ENCODE measurements at regions not wholly inside any gene's neighbourhood (a gene's known extent, or its start where the extent isn't known, plus 50 kb on each side); places are given as distances from the start of the nearest gene placed in this dataset.

GRCh38 chr11:113634940-113635575 lies 71.0 kb downstream of the TMPRSS5 start:
- DNase-seq (ENCODE audit: extremely low read depth, low read depth) = no peak

GRCh38 chr11:113632981-113633380 lies 73.1 kb downstream of the TMPRSS5 start:
- no peak for DNase-seq (ENCODE audit: extremely low read depth, low read depth)

- no peak for DNase-seq (ENCODE audit: extremely low read depth, low read depth)
Observed at GRCh38 chr11:113629562-113629961, 76.5 kb downstream of the TMPRSS5 start.

GRCh38 chr11:113628912-113629311 lies 77.2 kb downstream of the TMPRSS5 start:
- DNase-seq (ENCODE audit: extremely low read depth, low read depth) = no peak

- no peak for DNase-seq (ENCODE audit: extremely low read depth, low read depth)
Observed at GRCh38 chr11:113627946-113628345, 78.2 kb downstream of the TMPRSS5 start.

- DNase-seq (ENCODE audit: extremely low read depth, low read depth) = no peak
Observed at GRCh38 chr11:113627297-113627696, 78.8 kb downstream of the TMPRSS5 start.

GRCh38 chr11:113626736-113627135 lies 79.4 kb downstream of the TMPRSS5 start:
- no peak for DNase-seq (ENCODE audit: extremely low read depth, low read depth)

- no peak for DNase-seq (ENCODE audit: extremely low read depth, low read depth)
Observed at GRCh38 chr11:113623114-113623513, 83.0 kb downstream of the TMPRSS5 start.

- no peak for DNase-seq (ENCODE audit: extremely low read depth, low read depth)
Observed at GRCh38 chr11:113618360-113618759, 87.7 kb downstream of the TMPRSS5 start.

- no peak for DNase-seq (ENCODE audit: extremely low read depth, low read depth)
Observed at GRCh38 chr11:113615773-113616172, 90.3 kb downstream of the TMPRSS5 start.

GRCh38 chr11:113615098-113615497 lies 91.0 kb downstream of the TMPRSS5 start:
- DNase-seq (ENCODE audit: extremely low read depth, low read depth) = no peak

GRCh38 chr11:113614097-113614496 lies 92.0 kb downstream of the TMPRSS5 start:
- no peak for DNase-seq (ENCODE audit: extremely low read depth, low read depth)

- no peak for DNase-seq (ENCODE audit: extremely low read depth, low read depth)
Observed at GRCh38 chr11:113613619-113614018, 92.5 kb downstream of the TMPRSS5 start.

- no peak for DNase-seq (ENCODE audit: extremely low read depth, low read depth)
Observed at GRCh38 chr11:113604186-113604585, 101.9 kb downstream of the TMPRSS5 start.

- DNase-seq (ENCODE audit: extremely low read depth, low read depth) = no peak
Observed at GRCh38 chr11:113603277-113604059, 102.6 kb downstream of the TMPRSS5 start.

- no peak for DNase-seq (ENCODE audit: extremely low read depth, low read depth)
Observed at GRCh38 chr11:113602483-113602882, 103.6 kb downstream of the TMPRSS5 start.

- no peak for DNase-seq (ENCODE audit: extremely low read depth, low read depth)
Observed at GRCh38 chr11:113596658-113597057, 109.5 kb downstream of the TMPRSS5 start.

- no peak for DNase-seq (ENCODE audit: extremely low read depth, low read depth)
Observed at GRCh38 chr11:113595810-113596594, 110.1 kb downstream of the TMPRSS5 start.

GRCh38 chr11:113593698-113594308 lies 112.3 kb downstream of the TMPRSS5 start:
- no peak for DNase-seq (ENCODE audit: extremely low read depth, low read depth)

GRCh38 chr11:113591117-113591516 lies 115.0 kb downstream of the TMPRSS5 start:
- no peak for DNase-seq (ENCODE audit: extremely low read depth, low read depth)

- no peak for DNase-seq (ENCODE audit: extremely low read depth, low read depth)
Observed at GRCh38 chr11:113587308-113587739, 112.1 kb upstream of the DRD2 start.

Measured in NCI-H460 (cell line).